ENCODE measurements at regions not wholly inside any gene's neighbourhood (a gene's known extent, or its start where the extent isn't known, plus 50 kb on each side); places are given as distances from the start of the nearest gene placed in this dataset.

GRCh38 chr3:70840106-70840870, 527.9 kb upstream of the MDFIC2 start:
- no peak for DNase-seq

GRCh38 chr3:70833239-70833960, 521.0 kb upstream of the MDFIC2 start:
- no peak for DNase-seq

DNA sequence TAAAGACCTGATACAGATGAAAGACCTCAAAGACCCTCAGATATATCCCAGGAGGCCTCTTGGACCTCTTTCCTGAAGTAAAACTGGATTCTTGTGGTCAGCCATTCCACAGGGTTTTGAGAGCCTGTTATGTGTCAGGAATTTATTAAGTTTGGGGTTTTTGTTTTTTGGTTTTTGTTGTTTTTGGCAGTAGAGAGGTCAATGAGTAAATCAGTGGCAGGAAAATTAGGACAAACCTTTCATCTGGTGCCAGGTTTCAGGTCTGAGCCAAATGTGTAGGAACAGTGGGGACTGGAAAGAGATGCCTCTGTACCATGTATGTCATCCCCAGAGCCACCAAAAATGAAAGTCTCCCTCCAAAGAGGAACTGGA, 520.4 kb upstream of the MDFIC2 start:
- DNase-seq, result no peak

DNA sequence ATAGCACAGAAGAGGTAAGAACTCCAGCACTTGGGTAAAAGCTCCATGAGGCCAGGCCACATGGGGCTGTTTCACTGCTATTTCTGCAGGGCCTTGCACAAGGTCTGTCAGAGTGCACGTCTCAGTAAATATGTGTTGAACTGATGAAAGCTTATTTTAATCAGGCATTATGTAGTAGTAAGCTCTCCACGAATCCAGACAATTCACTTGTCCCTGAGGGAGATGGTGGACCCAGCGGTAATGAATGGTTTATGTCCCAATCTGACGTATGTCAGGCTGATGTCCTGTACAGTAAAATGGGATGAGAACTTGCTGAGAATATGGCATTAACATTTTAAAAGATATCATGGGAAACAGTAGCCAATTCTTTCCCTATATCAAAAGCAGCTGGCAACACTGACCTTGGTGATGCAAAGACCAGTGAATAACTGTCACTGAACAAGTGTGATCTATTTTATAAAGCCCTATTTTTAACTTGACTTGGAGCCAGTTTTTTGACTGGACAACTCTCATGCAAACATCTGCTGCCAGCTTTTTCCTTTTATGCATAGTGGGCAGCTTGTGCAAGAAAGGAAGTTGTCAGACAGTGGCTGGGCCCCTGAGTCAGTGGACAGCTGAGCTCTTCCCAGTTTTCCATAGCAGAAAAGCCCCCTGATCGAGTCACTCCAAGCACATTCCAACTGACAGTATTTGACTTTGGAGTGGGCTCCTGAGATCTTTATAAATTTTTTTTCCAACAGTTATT, 519.8 kb upstream of the MDFIC2 start:
- no peak for DNase-seq

- no peak for DNase-seq
Observed at GRCh38 chr3:70829092-70829491, 516.7 kb upstream of the MDFIC2 start.

- DNase-seq, result no peak
Observed at GRCh38 chr3:70824773-70825172, 512.3 kb upstream of the MDFIC2 start.

DNA sequence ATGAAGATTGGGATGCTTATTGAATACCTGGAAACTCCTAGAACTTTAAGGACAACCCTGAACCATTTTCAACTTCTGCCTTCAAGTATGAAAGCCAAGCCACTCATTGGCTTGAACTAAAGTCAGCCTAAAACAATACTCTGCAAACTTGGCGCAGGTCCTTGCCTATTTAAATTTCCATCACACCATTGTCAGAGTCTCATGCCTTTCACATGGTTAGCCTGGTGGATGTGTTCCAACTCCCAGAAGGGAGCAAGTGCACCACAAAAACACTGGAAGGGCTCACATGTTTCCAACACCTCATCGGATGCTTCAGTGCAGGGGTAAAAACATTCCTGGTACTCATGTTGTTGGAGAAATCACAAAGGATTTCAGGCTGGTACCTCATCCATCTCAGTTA, 511.6 kb upstream of the MDFIC2 start:
- DNase-seq, result no peak

- no peak for DNase-seq
Observed at GRCh38 chr3:70823622-70824021, 511.2 kb upstream of the MDFIC2 start.

DNA sequence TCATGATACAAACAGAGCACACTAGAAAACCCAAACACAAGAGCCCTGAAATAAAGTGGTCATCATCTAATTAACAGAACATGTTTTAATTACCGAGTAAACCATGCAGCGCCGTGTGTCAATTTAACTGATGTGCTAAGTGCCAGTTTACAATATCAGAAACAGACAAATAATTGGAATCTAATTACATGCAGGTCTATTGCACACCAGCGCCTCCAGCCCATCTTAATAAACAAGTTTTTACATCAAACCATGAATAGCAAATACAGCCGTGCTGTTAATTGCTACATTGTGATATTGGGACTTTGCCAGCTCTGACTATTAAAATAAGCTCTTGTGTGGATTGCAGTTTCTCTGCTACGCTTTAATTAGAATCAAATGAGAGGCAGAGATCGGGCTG, 510.2 kb upstream of the MDFIC2 start:
- DNase-seq, result no peak

- no peak for DNase-seq
Observed at GRCh38 chr3:70821602-70822001, 509.2 kb upstream of the MDFIC2 start.

DNA sequence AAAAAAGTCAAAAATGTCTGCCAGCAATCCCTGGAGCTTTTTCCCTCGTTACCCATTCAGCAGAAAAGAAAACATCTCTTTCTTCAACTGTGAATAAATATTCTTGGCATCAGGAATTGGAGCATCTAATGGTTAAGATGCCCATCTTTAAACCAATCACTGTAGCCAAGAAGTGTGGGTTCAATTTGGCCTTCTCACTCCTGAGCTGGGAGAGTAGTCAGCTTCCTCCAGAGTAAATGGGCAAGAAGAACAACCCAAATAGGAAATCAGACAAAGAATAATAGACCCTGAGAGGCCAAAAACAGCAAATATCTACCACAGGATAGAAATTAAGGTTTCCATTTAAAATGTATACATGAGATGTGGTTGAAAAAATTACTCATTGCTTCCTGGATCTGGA, 508.0 kb upstream of the MDFIC2 start:
- no peak for DNase-seq

DNA sequence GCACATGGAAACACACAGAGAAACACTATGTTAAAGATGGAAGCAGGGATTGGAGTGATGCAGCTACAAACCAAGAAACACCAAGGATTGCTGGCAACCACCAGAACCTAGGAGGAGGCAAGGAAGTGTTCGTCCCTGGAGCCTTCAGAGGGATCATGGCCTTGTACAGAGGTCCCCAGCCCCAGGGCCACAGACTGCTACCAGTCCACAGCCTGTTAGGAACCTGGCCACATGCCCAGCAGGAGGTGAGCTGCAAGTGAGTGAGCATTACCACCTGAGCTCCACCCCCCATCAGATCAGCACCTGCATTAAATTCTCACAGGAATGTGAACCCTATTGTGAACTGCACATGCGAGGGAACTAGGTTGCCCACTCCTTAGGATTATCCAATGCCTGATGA, 505.7 kb upstream of the MDFIC2 start:
- DNase-seq, result no peak

DNA sequence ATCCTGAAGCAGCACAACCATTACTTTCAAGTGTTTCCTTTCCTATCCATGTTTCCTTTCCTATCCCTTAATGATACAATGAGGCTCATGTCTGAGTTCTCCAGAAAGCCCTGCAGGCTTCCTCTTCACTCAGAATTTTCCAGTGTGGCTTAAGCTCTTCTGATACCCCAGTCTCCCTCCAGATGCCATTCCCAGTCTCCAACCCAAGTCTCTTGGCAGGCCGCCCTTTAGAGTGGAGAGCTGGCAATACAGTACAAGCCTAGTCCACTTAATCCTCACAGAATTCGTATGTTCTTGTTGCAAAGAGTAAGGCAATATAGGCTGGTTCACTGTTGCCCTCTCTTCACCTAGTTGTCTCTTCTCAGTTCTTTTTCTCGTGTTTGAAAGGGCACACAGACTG, 503.9 kb upstream of the MDFIC2 start:
- no peak for DNase-seq

GRCh38 chr3:70815817-70816216, 503.4 kb upstream of the MDFIC2 start:
- DNase-seq, result no peak

GRCh38 chr3:70813311-70813710, 500.9 kb upstream of the MDFIC2 start:
- DNase-seq, result no peak

GRCh38 chr3:70811880-70812279, 499.4 kb upstream of the MDFIC2 start:
- peak; percentile 10 for DNase-seq

DNA sequence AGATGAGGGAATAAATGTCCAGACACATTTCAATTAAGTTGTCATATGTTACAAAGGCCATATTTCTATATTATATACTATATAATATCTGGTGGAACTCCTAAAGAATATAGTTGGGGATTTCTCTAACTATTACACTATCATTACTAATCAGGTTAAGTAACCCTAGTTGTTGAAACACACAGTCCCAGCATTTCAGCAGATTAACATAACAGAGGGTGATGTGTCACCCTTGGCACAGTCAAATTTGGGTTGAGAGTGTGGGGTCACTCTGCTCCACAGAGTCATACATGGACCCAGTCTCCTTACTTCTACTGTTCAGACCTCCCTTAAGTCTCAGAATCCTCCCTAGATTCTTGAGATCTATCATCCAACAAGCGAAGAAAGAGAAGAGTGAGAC, 496.4 kb upstream of the MDFIC2 start:
- DNase-seq, result no peak

DNA sequence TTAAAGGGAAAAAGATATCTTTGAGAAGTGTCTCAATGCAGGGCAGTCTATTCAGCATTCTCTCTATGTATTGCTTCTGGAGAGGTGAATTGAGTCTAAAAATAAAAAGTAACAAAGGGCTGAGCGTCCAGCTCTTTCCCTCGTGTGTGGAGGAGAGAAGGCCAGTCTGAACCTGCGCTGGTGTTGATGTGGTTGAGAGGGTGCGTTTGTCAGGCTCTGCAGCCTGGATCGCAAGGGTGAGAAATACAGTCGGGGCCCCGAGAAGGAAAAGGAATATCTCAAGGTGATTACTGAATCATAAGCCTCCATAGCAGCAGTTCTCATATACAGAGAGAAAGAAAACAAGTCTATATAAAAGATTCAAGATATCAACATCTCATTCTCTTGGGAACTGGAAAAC, 494.1 kb upstream of the MDFIC2 start:
- DNase-seq, result no peak

- DNase-seq, result no peak
Observed at GRCh38 chr3:70806021-70806420, 493.6 kb upstream of the MDFIC2 start.

GRCh38 chr3:70805061-70805889, 492.8 kb upstream of the MDFIC2 start:
- no peak for DNase-seq

- no peak for DNase-seq
Observed at GRCh38 chr3:70803891-70804290, 491.5 kb upstream of the MDFIC2 start.

GRCh38 chr3:70803319-70803718, 490.9 kb upstream of the MDFIC2 start:
- no peak for DNase-seq

- DNase-seq, result no peak
Observed at GRCh38 chr3:70800951-70801350, 488.5 kb upstream of the MDFIC2 start.
